ENCODE measurements at regions not wholly inside any gene's neighbourhood (a gene's known extent, or its start where the extent isn't known, plus 50 kb on each side); places are given as distances from the start of the nearest gene placed in this dataset.
"Not testable (repeated sequence)": the region's sequence is repeated elsewhere in the genome, so short reads cannot be mapped to it uniquely, and the experiment has no call there.

DNA sequence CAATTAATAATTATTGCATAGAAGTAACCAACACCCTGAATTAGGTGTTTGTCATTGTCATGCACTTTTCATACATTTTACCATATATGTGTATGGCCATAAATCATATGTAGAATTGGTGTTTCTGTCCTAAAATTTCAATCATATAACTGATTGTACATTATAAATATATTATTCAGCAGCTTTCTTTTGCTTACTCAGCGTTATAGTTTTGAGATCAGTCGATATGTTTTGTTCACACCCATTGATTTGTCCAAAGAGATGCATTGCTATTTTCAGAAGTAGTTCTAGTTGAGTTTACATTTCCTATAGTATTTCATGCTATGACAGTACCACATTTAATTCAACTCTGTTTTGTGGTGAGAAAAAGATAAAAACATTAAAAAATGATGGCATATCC lies 50.5 kb upstream of the PARP4 start:
- DNase-seq = no peak

DNA sequence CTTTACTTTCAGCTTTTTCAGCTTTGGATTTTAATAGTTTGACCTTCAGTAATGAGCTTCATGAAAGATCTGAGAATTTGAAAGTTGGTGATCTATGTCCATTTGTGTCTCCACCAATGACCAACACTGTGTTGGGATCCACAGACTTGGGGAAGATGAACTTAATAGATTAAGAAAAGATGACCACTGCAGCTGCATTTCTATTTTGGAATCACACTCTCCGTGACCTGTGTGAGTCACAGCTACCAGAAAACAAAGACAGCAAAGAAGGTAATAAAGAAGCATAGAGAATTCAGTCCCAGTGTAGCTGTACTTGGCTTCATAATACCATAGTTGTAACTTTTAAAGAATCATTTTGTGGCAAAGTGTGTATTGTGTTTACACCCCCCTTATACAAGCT lies 51.4 kb upstream of the PARP4 start:
- not testable (repeated sequence) for DNase-seq

DNA sequence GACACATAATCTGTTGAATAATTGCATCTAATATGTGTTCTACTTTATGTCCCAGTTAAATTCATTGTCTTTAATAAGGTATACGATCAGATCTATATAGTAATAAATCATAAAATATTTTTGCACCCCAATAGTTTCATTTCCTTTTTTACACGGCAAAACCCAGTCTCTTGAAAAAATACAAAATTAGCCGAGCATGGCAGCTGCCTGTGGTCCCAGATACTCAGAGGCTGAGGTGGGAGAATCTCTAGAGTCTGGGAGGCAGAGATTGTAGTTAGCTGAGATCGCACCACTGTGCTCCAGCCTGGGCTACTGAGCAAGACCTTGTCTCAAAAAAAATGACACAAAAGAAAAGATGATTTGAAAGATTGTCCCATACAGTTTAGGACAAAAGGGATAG lies 52.3 kb upstream of the PARP4 start:
- DNase-seq = no peak

DNA sequence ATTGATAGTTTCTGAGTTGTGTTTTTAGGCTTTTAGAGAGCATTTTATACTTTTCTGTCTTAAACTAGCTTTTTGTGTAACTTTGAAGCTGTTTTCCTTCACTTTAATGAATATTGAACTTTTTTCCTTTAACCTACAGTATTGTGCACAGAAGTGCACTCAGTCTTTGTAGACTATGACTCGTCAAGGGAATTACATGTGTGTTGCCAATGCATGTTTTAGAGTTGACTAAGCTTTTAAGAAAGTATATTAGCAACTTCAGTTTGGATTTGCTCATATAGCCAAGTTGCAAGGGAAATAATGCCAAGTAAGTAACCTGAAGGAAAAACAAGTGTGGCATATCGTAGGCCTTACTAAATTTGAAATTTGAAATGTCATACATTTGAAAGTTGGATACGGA lies 55.0 kb upstream of the PARP4 start:
- not testable (repeated sequence) for DNase-seq

DNA sequence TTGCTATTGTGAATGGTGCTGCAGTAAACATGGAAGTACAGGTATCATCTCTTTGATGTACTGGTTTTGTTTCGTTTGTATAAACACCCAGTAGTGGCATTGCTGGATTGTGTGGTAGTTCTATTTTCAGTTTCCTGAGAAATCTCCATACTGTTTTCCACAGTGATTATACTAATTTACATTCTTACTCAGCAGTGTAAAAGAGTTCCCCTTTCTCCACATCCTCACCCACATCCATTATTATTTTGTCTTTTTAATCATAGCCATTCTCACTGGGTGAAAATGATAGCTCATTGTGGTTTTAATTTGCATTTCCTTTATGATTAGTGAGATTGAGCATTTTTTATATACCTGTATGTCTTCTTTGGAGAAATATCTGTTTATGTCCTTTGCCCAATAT lies 62.3 kb upstream of the PARP4 start:
- DNase-seq = no peak

DNA sequence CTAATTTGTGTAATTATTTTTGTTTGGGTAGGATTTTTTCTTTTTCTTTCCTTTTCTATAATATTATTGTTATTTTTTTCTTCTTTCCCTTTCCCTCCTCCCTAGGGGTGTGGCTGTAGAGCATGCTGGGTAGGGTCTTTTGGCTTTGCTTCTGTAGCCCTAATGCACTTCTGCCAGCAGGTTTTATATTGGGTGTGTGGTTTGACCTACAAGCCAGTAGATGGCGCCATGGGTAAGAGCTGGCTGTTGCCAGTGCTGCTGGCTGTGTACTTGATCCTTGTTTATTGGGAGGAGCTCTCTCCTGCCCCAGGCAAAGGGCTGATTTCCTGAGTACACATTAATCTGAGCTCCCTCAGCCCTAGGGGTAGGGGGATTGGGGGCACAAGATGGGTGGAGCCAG lies 67.7 kb upstream of the PARP4 start:
- DNase-seq = not testable (repeated sequence)

DNA sequence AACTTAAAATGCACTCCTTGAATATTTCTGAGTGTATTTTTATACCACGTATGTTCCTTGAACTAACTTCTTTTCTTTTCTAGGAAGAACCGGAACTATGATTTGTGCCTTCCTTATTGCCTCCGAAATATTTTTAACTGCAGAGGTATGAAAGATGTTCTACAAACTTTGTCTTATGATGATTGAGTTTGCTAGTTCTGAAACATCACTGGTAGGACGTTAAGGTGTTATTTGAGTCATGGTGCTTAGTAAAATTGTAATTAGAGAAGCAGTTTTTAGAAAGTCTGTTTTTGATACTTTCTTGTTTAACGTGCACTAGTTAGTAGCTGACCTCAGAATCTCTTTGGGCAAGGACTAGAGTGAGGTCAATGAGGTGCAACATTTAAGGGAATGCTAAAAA lies 69.0 kb upstream of the PARP4 start:
- not testable (repeated sequence) for DNase-seq

DNA sequence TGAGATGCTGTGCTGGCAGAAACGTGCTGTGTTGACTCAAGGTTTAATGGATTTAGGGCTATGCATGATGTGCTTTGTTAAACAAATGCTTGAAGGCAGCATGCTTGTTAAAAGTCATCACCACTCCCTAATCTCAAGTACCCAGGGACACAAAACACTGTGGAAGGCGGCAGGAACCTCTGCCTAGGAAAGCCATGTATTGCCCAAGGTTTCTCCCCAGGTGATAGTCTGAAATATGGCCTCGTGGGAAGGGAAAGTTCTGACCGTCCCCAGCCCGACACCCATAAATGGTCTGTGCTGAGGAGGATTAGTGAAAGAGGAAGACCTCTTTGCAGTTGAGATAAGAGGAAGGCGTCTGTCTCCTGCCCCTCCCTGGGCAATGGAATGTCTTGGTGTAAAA lies 79.1 kb upstream of the PARP4 start:
- not testable (repeated sequence) for DNase-seq

DNA sequence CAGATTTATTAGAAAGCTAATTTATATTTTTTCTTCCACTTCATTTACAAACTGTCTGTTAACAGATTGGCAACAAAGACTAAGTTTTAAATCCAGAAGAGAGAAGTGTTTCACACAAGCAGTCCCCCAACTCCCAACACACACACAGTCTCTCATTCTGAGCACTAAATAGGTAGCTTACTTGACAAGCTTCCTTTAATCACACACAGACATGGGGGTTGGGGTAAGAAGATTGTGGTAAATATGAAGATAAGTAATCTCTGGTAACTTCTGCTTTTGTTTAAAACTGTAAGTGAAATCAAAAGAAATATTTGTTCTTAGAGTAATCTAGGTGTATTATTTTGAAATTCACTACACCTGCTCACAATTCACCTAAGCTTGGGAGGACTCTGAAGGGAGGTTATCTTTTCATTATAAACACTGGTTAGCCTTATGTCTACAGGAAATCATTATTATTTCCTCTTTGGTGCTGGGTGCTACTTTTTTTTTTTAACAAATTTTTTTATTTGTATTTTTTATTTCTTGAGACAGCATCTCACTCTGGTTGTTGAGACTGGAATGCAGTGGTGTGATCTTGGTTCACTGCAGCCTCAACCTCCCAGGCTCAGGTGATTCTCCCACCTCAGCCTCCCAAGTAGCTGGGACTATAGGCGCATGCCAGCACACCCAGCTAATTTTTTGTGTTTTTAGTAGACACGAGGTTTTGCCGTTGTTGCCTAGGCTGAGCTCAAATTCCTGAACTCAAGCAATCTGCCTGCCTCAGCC lies 82.1 kb upstream of the ATP12A start:
- DNase-seq = not testable (repeated sequence)

DNA sequence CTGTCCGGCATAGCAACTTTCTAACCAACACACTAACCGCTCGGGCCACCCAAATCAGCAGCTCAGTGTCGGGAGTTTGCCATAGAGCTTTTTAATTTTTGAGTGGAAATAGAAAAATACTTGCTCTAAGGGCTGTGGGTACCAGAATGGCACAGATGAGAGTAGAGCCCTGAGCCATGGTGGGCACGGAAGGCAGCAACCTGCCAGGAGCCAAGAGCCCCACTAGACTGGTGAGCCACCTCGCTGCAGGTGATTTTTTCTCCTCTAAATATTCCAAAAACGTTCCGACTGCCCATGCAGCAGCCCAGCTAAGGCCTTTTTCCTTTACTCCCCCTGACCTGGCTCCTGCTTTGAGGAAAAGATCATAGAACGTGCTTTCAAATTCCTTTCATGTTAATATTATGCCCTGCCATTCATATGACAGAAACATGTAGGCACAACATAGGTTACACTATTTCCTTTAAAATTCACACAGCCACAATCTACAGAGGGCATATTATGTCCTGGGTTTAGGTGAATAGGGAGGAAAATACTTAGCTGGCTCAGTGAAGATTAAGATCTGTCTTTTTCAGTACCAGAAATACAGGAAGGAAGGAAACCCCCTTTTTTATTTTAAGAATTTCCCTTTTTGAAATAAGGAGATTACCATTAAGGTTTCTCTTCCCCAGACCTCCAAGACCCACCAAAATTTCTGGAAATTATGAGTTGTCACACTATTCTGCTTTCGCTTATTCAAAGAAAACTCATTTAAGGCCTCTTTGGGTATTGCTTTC lies 81.0 kb upstream of the ATP12A start:
- DNase-seq = not testable (repeated sequence)

DNA sequence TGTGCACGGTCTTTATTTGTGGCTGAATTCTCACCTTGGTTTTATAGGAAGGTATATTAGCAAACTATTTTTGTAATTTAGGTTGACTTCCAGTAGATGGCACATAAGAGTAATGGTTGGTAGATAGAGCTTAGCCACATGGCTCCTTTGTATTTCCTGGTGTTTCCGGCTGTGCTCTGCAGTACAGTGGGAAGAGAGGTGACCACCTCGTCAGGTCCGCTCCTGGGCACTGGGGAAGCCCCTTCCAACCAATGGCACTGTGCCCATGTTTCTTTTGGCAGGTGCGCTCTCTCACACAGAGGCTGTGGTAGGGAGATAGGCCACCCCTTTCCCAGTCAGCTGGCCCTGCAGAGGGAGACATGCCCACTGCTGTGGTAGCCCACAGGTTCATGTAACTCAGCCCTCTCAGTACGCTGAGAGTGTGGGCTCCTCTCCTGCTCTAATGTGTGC lies 74.3 kb upstream of the ATP12A start:
- DNase-seq = no peak

DNA sequence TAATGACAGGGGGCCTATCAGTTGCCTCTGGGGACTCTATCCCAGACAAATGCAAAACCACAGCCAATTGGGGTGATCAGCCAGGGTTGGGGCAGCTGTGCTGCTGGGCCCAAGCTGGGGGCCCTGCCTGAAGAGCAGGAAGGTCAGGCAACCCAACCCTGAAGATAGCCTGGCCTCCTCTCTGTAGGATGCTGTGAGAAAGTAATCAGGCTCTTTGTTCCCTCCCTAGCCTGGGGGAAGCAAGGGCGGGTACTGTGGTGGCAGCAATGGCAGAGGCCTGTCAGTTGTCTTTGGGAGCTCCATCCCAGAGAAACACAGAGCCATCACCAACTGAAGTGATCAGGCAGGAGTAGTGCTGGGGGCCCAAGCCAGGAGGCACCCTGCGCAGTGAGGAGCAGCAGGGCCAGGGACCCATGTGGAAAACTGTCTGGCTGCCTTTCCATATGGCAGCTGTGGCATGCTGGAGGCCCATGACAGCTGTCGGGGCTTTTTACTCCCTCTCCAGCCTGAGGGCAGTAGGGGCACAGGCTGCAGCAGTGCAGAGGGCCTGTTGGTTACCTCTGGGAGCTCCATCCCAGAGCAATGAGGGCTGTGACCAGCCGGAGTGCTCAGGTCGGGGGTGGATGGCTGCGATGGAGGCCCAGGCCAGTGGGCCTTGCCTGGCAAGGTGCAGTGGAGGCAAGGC lies 73.6 kb upstream of the ATP12A start:
- no peak for DNase-seq

DNA sequence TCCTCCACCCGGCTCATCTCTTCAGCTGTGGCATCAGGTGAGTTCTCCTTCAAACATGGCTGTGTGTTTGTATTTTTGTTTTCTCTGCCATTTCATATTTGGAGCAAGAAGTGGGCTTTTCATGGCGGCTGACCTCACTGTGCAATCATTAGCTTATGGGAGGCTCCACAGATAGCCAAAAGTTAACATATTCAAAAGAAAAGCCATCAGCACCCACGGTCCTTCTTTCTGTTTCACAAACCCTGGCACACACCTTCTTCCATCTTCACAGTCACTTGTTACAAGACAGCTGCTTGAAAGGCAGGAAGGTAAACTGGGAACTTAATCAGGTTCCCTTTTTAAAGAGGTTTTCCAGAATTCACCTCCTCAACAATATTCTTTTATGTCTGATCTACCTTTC lies 69.3 kb upstream of the ATP12A start:
- DNase-seq = no peak

DNA sequence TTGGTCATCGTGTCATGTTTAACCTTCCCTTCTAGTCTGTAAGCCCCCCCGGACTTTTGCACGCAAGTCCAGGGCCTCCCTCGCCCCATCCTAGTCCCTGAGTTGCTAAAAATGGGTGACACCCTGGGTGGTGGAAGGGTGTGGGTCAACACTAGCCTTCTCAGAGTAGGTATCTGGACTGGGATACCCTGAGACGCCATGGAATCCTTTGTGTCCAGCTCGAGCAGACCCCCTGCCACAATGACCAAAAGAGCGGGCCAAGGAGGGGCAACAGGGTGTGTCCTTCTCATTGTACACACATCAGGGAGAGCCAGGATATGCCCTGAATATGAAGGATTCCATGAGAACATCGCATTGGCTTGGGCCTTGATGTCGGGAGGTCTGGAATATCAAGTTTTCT lies 67.5 kb upstream of the ATP12A start:
- DNase-seq = no peak

DNA sequence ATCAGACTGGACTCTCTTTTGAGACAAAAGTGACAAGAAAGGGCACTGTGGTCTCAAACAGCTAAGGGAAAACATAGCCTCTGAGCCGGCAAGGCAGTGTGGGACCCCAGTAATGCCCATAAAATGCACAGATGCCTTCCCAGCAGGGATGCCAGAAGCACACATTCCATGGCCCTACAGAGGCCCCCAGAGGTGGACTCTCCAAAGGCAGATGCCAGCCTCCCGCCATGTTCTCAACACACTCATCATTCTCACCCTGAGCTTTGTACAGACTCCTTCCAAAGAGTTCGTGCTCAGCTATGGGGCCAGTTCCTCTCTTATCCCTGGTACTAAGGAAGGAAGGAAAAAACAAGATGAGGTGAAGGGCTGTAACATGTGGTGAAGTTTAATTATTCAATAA lies 67.1 kb upstream of the ATP12A start:
- no peak for DNase-seq

DNA sequence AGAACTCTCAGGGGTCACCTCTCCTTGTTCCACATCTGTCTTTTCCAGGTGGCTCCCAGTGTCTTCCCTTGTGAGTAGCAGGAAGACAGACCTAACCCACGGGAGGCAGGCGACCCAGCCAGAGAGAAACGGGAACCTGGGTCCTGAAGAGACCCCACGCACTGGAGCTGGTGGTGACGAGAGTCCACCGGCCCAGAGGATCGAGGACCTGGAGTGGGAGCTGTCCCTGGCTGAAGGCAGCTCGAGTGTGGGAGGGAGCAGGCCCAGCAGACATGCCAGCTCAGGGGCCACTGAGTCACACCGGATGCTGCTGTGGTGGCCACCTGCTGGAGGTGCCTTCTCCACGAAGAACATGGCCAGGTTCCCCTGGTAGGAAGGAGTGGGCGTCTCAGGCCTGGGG lies 66.5 kb upstream of the ATP12A start:
- no peak for DNase-seq

DNA sequence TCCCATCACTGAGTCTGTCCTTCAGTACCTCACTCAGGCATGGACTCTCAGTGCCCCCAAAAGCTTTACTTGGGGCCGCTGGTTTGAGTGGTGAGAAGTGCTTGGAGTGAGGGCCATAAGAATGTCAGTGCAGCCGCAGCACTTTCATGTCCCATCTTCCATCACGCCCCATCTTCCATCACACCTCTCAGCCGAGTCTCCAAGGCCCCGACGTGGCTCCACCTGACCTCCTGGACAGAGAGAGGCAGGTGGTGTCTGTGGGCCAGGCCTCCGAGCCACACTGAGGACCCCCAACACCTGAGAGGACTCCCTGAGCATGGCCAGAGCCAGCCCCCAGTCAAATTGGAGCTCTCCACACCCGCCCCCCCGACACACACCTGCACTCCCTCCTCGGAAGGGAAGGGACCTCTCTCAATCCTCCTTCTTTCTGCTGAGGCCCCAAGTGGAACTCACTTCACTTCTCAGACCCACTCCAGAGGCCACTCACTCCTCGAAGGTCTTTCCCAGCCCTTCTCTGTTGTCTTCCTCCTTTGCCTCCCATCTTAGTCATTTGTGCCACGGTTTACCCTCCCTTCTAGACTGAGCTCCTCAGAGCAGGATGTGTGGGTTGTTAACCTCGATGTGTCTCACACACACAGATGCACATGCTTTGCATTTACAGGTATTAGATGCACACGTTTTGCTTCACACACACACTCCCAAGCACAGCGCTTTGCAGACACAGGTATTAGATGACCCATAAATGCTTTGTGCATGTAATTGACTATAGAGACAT lies 65.7 kb upstream of the ATP12A start:
- no peak for DNase-seq

DNA sequence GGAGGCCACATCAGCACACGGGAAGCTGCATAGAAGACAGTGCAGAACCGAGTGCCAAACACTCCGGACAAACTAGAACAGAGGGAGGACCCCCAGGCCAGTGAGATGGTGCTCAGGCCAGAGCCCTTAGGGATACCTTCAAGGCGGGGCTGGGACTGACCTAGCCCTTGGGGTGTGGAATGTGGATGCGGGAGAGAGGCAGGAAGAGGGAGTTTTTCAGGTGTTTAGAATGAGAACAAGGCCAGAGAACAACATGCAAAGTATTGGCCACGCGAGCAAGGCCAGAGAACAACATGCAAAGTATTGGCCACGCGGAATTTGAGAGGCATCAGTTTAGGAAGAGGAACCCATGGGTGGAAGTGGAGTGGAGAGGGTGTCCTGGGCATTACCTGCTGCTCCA lies 65.1 kb upstream of the ATP12A start:
- no peak for DNase-seq

DNA sequence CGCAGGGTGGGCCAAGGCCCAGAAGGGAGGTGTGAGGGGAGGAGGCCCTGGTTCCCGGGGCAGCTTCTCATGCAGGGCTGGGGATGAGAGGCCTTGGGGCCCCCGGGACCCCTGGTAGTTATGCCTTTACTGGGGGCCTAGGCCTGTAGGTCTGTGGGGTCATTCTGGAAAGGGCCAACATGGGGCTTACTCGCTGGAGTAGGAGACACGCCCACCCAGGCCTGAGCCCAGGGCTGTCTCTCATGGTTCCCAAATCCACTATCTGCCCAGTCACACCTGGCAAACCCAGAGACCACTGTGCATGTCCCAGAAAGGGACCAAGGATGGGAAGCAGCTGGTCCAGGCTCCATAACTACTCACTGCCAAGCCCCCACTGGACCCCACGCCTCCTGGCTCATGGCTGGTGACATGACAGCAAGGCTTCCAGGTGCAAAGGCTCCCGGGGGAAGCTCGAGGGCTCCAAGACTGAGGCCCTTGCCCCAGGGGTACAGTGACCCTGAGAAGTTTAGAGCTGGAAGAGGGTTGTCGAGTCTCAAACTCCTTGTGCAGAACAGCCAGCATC lies 64.2 kb upstream of the ATP12A start:
- no peak for DNase-seq

DNA sequence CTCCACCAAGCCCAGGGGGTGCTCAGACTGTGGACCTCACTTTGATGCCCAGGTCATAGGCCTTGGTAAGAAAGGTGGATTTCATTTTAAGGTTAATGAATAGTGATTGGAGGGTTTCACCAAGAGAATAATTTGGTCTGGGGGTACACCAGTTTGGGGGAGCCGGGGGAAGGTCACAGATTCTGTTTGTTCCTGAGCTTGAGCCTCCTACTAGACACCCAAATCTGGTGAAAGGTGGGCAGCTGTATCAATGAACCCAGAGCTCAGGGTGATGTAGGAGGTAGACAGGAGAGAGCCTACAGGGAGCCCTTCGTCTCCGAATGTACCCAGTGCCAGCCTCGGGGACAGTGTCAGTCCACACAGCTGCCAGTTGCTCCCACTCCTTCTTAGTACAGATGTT lies 63.7 kb upstream of the ATP12A start:
- no peak for DNase-seq

Data from nucleus accumbens (tissue), 56 donors.